ENCODE measurements at regions not wholly inside any gene's neighbourhood (a gene's known extent, or its start where the extent isn't known, plus 50 kb on each side); places are given as distances from the start of the nearest gene placed in this dataset.

DNA sequence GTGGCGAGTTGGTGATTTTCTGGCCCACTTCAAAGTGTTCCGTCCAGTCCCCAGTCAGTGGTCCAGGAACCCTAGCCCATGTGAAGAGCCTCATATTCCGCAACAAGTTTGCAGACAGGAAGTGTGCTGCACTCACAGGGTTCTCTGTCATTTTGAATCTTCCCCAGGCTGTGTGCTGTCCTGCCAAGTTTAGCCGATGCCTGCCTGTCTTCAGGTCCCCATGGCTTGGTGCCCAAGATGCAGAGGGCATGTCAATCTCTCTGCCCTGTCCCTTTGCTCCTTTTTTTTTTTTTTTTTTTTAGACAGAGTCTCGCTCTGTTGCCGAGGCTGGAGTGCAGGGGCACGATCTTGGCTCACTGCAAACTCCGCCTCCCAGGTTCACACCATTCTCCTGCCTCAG lies 69.9 kb upstream of the ATXN1 start:
- TF ChIP-seq POLR2A (IDR thresholded peaks at IDR 0.05) = no peak
- TF ChIP-seq, protein P1, sequence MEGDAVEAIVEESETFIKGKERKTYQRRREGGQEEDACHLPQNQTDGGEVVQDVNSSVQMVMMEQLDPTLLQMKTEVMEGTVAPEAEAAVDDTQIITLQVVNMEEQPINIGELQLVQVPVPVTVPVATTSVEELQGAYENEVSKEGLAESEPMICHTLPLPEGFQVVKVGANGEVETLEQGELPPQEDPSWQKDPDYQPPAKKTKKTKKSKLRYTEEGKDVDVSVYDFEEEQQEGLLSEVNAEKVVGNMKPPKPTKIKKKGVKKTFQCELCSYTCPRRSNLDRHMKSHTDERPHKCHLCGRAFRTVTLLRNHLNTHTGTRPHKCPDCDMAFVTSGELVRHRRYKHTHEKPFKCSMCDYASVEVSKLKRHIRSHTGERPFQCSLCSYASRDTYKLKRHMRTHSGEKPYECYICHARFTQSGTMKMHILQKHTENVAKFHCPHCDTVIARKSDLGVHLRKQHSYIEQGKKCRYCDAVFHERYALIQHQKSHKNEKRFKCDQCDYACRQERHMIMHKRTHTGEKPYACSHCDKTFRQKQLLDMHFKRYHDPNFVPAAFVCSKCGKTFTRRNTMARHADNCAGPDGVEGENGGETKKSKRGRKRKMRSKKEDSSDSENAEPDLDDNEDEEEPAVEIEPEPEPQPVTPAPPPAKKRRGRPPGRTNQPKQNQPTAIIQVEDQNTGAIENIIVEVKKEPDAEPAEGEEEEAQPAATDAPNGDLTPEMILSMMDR (IDR thresholded peaks at IDR 0.05 in 4 of 5, conservative IDR thresholded peaks at IDR 0.05 in 1 of 5) = no peak
